ENCODE measurements at regions not wholly inside any gene's neighbourhood (a gene's known extent, or its start where the extent isn't known, plus 50 kb on each side); places are given as distances from the start of the nearest gene placed in this dataset.

- Histone ChIP-seq H3K9me3 (ENCODE audit: control insufficient read depth, insufficient read depth, low read length) (no peaks in the 10 kb centered on the region; the same call in 1 of the 2 replicates), H3K36me3 (ENCODE audit: control insufficient read depth, low read length) (no peaks in the 10 kb centered on the region), H3K4me1 (ENCODE audit: control insufficient read depth, low read length) (no peaks in the 10 kb centered on the region), H3K27me3 (ENCODE audit: control insufficient read depth, low read length) (no peaks in the 10 kb centered on the region), H4K20me1 (ENCODE audit: control insufficient read depth, insufficient read depth, low read depth, low read length) (no peaks in the 10 kb centered on the region), H3K27ac (ENCODE audit: low read depth, low read length) (no peak overlapping the region), H3F3A (ENCODE audit: control insufficient read depth, insufficient read depth) (no peaks in the 10 kb centered on the region), H3K9me2 (replicated peaks; ENCODE audit: control insufficient read depth, low read length) (no peaks in the 10 kb centered on the region), H3K79me2 (ENCODE audit: control insufficient read depth, low read length) (no peaks in the 10 kb centered on the region), H3K4me3 (ENCODE audit: low read length) (no peak overlapping the region), H3K4me2 (ENCODE audit: low read length) (no peak overlapping the region)
- no peak for TF ChIP-seq EZH2phosphoT487 (IDR thresholded peaks at IDR 0.05; ENCODE audit: borderline replicate concordance, low read length)
- TF ChIP-seq, protein P1, sequence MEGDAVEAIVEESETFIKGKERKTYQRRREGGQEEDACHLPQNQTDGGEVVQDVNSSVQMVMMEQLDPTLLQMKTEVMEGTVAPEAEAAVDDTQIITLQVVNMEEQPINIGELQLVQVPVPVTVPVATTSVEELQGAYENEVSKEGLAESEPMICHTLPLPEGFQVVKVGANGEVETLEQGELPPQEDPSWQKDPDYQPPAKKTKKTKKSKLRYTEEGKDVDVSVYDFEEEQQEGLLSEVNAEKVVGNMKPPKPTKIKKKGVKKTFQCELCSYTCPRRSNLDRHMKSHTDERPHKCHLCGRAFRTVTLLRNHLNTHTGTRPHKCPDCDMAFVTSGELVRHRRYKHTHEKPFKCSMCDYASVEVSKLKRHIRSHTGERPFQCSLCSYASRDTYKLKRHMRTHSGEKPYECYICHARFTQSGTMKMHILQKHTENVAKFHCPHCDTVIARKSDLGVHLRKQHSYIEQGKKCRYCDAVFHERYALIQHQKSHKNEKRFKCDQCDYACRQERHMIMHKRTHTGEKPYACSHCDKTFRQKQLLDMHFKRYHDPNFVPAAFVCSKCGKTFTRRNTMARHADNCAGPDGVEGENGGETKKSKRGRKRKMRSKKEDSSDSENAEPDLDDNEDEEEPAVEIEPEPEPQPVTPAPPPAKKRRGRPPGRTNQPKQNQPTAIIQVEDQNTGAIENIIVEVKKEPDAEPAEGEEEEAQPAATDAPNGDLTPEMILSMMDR (IDR thresholded peaks at IDR 0.05; ENCODE audit: low read depth, low read length, poor library complexity, severe bottlenecking): no peak
These were observed 518.9 kb downstream of the PRDM9 start for GRCh38 chr5:24026288-24026687.

GRCh38 chr5:24042688-24043087, 535.3 kb downstream of the PRDM9 start:
- H3K36me3 ChIP-seq (ENCODE audit: control insufficient read depth, low read length): no peaks in the 10 kb centered on the region
- H3F3A ChIP-seq (ENCODE audit: control insufficient read depth, insufficient read depth): no peaks in the 10 kb centered on the region
- no peaks in the 10 kb centered on the region for H3K9me3 ChIP-seq (ENCODE audit: control insufficient read depth, insufficient read depth, low read length)
- no peaks in the 10 kb centered on the region for H4K20me1 ChIP-seq (ENCODE audit: control insufficient read depth, insufficient read depth, low read depth, low read length)
- TF ChIP-seq, protein P1 (IDR thresholded peaks at IDR 0.05; ENCODE audit: low read depth, low read length, poor library complexity, severe bottlenecking): no peak
- no peak for TF ChIP-seq EZH2phosphoT487 (IDR thresholded peaks at IDR 0.05; ENCODE audit: borderline replicate concordance, low read length)
- no peaks in the 10 kb centered on the region for H3K4me1 ChIP-seq (ENCODE audit: control insufficient read depth, low read length)
- no peaks in the 10 kb centered on the region for H3K9me2 ChIP-seq (replicated peaks; ENCODE audit: control insufficient read depth, low read length)
- H3K79me2 ChIP-seq (ENCODE audit: control insufficient read depth, low read length): no peaks in the 10 kb centered on the region
- H3K27ac ChIP-seq (ENCODE audit: low read depth, low read length): no peak overlapping the region
- no peak overlapping the region for H3K4me3 ChIP-seq (ENCODE audit: low read length)
- H3K27me3 ChIP-seq (ENCODE audit: control insufficient read depth, low read length): no peaks in the 10 kb centered on the region
- H3K4me2 ChIP-seq (ENCODE audit: low read length): no peak overlapping the region

DNA sequence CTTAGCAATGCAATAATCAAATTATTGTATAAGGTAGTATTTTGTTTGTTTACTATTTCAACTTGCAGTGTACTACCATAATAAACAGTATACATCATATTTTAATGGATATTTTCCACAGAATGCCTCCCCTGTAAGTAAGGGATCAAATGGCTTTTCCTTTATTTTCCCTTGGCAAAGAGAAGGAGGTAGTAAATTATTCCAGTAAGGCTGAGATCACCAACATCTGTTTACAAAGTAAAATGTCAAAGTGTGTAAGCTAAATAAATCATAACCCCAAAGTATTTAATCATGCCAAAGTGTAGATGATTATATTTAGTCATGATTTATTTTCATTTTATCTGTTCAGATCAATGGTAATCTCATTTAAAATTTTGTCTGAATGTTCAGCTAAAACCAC, 537.6 kb downstream of the PRDM9 start:
- Histone ChIP-seq H3K9me3 (ENCODE audit: control insufficient read depth, insufficient read depth, low read length) (no peaks in the 10 kb centered on the region), H4K20me1 (ENCODE audit: control insufficient read depth, insufficient read depth, low read depth, low read length) (no peaks in the 10 kb centered on the region), H3K4me2 (ENCODE audit: low read length) (no peak overlapping the region), H3K27me3 (ENCODE audit: control insufficient read depth, low read length) (no peaks in the 10 kb centered on the region), H3K79me2 (ENCODE audit: control insufficient read depth, low read length) (no peaks in the 10 kb centered on the region), H3F3A (ENCODE audit: control insufficient read depth, insufficient read depth) (no peaks in the 10 kb centered on the region), H3K27ac (ENCODE audit: low read depth, low read length) (no peak overlapping the region), H3K9me2 (replicated peaks; ENCODE audit: control insufficient read depth, low read length) (no peaks in the 10 kb centered on the region), H3K4me3 (ENCODE audit: low read length) (no peak overlapping the region), H3K36me3 (ENCODE audit: control insufficient read depth, low read length) (no peaks in the 10 kb centered on the region), H3K4me1 (ENCODE audit: control insufficient read depth, low read length) (no peaks in the 10 kb centered on the region)
- TF ChIP-seq, protein P1 (IDR thresholded peaks at IDR 0.05; ENCODE audit: low read depth, low read length, poor library complexity, severe bottlenecking): no peak

GRCh38 chr5:24053737-24054136, 546.3 kb downstream of the PRDM9 start:
- H3K36me3 ChIP-seq (ENCODE audit: control insufficient read depth, low read length): no peaks in the 10 kb centered on the region
- H3K27me3 ChIP-seq (ENCODE audit: control insufficient read depth, low read length): no peaks in the 10 kb centered on the region
- H3K4me1 ChIP-seq (ENCODE audit: control insufficient read depth, low read length): no peaks in the 10 kb centered on the region
- H3K9me3 ChIP-seq (ENCODE audit: control insufficient read depth, insufficient read depth, low read length): peaks cover 5% of the 10 kb centered on the region; the same call in 1 of the 2 replicates
- H3K9me2 ChIP-seq (replicated peaks; ENCODE audit: control insufficient read depth, low read length): no peaks in the 10 kb centered on the region
- H3K4me2 ChIP-seq (ENCODE audit: low read length): no peak overlapping the region
- TF ChIP-seq, protein P1 (IDR thresholded peaks at IDR 0.05; ENCODE audit: low read depth, low read length, poor library complexity, severe bottlenecking): no peak
- no peak for TF ChIP-seq EZH2phosphoT487 (IDR thresholded peaks at IDR 0.05; ENCODE audit: borderline replicate concordance, low read length)
- H3F3A ChIP-seq (ENCODE audit: control insufficient read depth, insufficient read depth): no peaks in the 10 kb centered on the region
- no peak overlapping the region for H3K27ac ChIP-seq (ENCODE audit: low read depth, low read length)
- no peak overlapping the region for H3K4me3 ChIP-seq (ENCODE audit: low read length)
- H4K20me1 ChIP-seq (ENCODE audit: control insufficient read depth, insufficient read depth, low read depth, low read length): no peaks in the 10 kb centered on the region
- H3K79me2 ChIP-seq (ENCODE audit: control insufficient read depth, low read length): no peaks in the 10 kb centered on the region
